NCI-H1092 (cell line): ENCODE measurements at regions not wholly inside any gene's neighbourhood (a gene's known extent, or its start where the extent isn't known, plus 50 kb on each side); places are given as distances from the start of the nearest gene placed in this dataset.
A peak's percentile ranks its signal among the peaks of the same experiment; 100 is the strongest.

Experiments used
- DNase-seq: peaks from one replicate; lab custom pipeline; 2025; lab: John Stamatoyannopoulos, UW

DNA sequence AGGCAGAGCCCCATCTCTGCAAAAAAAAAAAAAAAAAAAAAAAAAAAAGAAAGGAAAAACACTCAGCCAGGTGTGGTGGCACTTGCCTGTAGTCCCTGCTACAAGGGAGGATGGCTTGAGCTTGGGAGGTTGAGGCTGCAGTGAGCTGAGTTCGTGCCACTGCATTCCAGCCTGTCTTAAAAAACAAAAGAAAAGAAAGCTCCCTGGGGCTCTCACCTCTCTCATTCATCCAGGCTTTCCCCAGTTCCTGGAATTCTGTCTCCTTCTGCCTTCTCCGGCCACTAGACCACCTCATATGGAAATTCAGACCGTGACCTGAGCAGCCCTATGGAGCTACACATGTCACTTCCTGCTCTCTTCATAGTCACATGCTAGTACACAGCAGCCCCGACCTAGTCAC is 101.1 kb upstream of the TAB2 start:
- DNase-seq: no peak

DNA sequence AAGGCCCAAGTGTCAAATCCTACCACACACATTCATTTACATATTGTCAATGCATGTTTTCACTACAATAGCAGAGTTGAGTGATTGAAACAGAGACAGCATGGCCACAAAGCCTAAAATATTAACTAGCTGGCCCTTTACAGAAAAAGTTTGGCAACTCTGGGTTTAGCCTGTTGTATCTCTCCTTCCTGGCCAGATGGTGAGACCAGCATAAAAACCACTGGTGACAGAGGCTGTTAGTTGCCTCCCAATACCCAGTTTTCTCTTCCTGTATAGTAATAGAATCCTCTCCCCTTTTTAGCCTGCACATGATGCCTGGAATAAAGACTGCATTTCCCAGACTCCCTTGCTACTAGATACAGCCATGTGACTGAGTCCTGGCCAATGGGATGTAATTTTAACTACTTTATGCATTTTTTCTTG is 100.0 kb upstream of the TAB2 start:
- no peak for DNase-seq

DNA sequence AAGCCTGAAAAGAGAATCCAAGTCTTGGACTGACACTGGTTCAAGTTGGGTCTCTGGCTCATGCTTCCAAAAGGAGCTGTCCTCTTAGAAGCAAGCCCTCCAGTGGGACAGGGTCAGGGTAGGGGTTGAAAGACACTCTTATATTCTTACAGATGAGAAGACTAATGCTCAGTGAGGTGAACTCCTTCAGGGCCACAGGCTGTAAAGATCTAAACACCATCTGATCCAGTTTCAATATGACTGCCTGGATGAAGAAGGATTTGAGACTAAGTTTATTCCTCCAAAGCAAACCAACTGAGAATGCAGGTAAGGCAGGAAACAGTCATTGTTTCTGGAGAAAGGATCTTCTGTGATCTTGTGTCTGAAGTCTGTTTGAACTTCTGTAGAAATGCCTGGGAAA is 99.0 kb upstream of the TAB2 start:
- DNase-seq: no peak

DNA sequence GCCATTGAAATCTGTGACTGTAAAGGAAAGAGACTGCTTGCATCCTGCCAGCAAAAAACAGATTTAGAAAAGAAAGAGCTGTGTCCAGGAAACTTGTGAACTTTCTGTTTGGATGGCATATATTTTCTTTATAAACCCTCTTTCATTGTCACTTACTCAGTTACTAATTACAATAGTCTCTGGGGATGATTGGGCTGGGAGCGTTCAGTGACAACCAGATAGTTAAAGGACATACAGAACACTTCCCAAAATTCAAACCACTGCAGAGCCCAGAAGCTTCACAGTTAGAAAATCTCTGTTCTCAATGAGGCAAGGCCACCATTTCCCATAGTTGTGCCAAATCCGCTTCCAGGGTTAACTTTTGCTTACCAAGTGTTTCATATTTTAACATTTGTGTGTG is 98.6 kb upstream of the TAB2 start:
- DNase-seq: no peak

DNA sequence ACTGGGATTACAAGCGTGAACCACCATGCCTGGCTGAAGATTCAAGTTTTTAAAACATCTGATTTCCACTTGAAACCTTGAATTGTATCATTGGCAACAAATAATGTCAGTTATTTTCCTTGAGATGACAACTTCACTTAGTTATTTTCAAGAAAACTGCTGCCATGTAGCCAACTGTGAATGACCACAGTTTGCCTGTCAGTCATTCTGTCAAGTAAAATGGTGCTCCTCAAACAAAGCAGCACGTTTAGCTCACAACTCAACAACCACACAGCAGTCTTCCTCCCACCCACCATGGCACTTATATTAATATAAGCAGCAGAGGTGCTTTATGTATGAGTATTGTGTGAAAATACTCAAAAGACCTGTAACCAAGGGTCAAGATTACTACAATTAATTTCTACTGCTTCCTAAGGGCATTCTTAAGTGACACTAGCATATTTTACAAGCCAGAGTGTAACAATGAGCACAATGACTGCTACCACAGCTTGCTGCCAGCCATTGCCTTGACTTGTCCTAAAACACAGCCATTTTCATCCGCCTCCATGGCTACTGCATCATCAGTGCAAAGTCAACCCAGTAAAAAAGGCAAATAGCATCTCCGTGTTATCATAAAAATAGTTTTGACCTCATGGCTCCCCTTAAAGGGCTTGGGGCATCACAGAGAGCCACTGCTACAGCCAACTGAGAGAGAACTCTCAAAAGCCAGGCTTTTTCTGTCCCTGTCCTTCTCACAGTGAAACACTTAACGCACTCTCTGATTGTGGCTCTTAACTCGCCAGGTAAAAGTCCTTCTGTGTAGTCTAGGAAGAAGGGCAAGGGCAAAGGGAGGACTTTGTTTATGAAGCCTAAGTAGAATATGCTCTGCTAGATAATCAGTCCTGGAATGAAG is 96.4 kb upstream of the TAB2 start:
- no peak for DNase-seq

DNA sequence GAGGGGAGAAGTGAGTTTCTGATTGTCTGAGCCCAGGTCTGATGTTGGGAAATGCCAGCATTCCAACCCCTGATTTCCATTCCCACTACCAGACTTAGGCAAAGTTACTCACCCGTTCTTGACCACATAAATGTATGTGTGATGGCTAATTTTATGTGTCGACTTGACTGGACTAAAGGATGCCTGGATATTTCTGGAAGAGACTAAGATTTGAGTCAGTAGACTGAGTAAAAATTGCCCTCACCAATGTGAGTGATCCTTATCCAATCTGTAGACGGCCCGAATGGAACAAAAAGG is 95.8 kb upstream of the TAB2 start:
- DNase-seq: no peak

DNA sequence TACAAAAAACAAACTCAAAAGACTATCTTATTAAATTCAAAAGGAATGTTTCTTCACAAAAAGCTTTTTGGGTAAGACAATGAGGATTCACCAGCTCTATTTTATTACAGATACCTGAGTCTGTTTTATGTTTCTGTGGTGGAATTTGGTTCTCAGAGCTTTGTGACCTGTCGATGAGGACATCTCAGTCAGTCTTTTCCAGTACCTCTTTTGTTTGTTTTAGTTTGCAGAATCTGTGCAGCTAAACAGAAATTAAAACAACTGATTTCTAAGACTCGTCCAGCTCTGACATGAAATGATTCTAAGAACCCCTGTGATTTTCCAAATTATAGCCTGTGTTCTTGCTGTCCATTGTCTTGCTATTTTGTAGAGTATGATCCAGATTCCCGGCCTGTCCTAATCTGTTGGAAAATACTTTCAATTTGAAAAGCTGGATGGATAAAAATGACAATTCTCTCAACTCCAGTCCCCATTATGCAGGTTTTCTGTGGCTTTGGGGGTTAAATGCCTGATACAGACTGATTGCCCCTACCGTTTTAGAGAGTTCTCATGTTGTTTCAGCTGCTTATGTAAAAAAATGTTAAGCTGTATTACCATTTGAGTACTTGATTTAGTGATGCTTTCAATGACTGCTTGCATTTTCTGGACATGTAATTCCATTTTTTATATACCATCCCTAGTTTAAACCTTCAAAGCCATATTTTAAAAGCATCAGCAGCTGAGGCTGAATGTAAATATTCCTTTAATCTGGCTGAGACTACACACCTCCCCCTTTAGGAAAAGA is 94.2 kb upstream of the TAB2 start:
- no peak for DNase-seq

DNA sequence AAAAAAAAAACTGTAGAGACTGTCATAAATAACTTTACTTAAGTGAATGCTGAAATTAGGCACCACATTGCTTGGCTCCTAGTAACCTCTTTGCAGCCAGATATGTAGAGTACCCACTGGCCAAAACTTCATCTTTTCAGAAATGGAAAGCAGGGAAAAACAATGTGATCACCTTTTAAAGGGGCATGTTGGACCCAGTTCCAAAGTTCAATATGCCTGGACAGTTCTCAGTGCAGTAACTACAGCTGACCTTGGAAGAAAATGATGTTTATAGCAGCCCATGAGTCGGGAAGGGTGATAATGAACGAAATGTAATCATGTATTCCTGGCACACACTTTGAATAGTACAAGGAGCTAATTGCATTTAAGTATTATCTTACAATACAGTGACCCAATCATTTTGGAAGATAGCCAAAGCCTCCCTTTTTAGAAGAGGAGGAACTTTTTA is 93.6 kb upstream of the TAB2 start:
- no peak for DNase-seq

DNA sequence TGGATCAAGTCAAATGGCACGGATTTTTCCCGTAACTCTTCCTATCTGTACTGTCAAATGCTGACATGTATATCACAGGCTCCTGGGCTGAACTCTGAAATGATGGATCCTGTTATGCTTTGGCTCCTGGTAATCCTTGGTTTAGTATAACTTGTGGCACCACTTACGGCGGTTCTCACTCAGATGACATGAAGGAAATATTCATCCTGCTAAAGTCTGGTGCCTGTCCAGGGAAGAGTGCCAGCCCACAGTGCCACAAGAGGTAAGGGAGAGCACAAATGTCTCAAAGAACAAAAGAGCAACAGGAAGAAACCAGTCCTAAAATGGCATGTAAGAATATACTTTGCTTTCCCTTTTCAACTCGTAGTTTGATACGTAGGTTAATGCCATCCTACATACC is 93.1 kb upstream of the TAB2 start:
- no peak for DNase-seq

DNA sequence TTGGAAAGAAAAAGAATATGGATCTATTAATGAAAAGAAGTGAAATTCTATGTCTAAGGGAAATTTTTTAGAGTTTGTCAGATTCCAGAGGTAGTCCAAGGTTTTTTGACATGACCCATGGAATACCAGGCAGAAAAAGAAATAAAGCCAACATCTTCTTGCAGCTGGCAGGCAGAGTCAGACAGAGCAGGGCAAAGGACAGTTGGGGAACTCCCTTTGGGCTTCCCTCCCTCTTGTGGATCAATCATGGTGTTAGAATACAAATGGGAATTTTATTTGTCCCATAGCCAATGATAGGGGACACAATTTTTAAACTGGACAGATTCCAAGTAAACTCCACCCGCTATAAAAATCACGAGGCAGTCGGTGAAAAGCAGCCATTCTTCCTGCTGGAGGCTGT is 92.1 kb upstream of the TAB2 start:
- no peak for DNase-seq

DNA sequence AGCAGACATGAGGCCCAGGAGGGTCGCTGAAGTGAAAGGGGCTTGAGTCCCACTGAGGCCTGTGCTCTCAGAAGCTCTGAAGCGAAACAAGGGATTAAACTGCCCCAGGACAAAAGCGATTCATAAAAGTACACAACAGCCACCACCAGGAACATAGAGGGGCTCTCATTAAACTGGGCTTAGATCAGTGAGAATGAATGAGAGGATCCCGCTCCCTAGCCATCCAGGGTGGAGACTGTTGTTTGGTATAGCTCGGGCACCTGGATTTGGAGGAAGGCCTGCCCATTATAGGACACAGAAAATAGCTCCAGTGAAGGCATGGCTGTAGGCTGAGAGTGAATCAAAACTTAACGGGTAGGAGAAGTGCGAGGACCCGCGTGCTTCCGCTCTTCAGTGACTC is 91.6 kb upstream of the TAB2 start:
- no peak for DNase-seq

DNA sequence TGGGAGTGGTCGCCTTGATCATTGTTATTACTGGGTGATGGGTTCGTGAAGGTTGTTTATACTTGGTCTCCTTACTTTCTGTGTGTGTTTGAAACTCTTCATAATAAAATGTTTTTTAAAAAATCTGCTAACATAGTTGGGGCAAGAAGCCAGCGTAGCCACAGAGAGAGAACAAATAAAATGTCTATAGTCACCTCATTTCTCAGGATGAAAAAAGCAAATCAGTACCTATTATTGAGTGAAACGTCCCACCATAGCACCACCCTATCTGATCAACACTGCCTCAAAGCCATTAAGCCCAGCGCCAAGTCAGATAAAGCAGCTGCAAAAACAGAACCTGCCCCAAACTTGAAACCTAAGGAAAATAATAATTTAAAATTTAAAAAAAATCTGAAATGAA is 89.7 kb upstream of the TAB2 start:
- no peak for DNase-seq

DNA sequence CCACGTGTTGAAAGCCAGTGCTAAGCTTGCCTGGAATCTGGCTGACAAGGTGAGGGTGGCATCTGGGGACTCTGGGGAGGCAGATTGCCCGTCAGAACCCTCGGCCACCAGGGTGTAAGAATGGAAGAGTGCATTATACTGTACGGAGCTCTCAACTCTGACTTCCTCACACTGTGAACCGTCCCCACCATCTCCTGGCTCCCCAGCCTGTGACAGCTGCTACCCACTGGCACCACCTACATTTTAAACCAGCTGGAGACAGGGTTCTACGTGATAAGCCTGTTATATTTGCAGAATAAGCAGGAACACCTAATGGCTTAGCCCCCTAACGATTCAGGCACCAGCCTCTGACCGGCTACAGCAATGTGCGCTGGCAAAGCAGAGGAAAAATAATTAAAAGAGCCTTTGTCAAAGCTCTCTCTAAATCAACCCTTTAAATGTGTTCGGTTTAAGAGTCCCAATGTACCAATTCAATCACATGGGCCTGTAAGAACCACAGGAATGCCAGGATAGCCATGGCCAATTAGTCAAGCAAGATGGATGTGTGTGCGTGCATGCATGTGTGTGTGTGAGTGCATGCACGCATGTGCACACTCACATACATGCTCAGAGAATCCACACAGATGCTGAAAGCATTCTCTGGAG is 89.1 kb upstream of the TAB2 start:
- DNase-seq: peak; percentile 19

DNA sequence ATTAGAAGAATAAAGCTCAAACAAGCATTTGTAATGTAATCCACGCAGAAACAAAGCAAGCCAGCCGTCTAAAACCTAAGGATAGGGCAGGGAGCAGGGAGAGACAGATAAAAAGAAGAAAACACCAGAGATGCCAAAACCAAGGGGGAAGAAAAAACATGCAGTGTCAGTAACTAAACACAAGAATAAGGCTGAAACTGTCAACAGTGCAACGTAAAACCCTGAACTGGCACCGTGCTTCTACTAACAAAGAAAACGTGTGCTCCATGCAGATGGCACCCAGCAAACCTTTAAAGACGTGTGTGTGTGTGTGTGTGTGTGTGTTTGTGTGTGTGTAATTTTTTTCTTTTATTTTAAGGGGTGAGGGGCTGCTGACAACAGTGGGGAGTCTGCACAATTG is 88.4 kb upstream of the TAB2 start:
- no peak for DNase-seq

DNA sequence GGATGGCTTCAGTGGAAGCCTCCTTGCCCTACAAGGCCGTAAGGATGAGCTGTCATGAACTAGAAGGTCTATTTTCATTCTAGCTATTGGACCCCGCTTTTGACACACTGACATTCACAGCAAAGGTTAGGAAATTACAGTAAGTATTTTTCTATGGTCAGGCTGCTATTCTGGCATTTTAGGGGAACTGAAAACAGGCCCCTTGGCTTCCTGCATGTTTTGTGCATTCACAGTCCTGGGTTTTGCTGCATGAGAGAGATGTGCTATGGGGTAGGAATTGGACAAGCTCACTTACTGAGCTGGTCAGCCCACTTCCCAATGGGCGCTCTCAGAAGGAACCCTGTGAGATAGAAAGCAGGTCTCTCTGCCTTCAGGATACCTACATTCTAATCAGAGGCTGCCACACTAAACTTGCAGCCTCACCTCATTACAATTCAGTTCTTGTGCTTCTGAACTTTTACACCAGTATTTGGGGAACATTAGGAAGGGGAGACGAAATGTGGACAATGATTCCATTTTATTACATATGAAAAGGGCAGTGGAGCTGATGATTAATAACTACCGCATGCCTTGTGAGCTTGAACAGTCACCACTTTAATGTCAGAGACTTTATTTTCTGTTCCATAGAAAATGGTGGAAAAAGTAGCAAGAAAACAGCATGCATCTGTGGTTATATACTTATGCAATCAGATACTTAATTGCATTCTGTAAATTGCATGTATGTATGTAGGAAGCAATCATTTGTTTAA is 86.6 kb upstream of the TAB2 start:
- DNase-seq: no peak

DNA sequence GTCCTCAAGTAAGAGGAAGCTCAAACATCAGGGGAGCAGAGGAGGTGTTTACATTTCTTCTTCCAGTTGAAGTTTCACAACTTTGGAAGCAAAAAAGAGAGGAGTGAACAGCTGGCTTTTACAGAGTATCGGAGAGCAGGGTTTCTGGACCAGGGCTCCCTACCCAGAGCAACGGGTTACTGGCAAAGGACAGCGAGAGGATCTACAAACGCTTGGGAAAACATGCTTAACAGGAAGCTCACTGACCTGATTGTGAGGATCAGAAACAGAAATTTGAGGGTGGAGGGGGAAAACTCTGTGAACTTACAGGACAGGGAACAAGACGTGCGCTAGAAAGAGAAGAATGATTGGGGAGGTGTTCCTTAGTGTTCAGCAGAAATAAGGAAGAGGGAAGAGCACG is 85.7 kb upstream of the TAB2 start:
- DNase-seq: no peak

DNA sequence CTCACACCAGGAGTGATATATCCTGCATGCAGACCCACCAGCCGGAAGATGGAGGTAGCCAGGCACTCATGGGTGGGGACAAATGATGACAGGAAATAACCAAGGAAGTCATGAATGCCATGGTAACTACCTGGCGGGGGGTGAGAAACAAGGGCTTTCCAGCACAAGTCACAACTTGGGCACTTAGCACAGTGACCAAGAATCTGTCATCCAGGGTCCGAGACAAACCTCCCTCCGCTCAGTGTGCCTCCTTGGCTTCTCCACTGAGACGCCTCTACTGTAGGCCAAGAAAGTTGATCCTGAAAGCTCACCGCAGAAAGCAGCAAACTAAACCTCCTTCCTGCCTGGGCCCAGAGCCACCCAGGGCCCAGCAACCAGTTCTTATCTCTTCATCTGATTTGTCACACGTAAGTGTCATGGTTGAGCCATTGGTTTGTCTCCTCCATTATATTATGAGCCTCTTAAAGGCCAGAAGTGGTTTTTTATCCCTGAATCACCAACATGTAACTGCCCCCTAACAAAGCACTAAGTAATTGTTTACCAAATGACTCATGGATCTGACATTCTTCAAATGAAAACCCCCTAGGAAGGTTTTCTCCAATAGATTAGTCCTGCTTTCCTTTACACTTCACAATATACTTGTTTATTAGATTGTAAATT is 84.3 kb upstream of the TAB2 start:
- DNase-seq: no peak

DNA sequence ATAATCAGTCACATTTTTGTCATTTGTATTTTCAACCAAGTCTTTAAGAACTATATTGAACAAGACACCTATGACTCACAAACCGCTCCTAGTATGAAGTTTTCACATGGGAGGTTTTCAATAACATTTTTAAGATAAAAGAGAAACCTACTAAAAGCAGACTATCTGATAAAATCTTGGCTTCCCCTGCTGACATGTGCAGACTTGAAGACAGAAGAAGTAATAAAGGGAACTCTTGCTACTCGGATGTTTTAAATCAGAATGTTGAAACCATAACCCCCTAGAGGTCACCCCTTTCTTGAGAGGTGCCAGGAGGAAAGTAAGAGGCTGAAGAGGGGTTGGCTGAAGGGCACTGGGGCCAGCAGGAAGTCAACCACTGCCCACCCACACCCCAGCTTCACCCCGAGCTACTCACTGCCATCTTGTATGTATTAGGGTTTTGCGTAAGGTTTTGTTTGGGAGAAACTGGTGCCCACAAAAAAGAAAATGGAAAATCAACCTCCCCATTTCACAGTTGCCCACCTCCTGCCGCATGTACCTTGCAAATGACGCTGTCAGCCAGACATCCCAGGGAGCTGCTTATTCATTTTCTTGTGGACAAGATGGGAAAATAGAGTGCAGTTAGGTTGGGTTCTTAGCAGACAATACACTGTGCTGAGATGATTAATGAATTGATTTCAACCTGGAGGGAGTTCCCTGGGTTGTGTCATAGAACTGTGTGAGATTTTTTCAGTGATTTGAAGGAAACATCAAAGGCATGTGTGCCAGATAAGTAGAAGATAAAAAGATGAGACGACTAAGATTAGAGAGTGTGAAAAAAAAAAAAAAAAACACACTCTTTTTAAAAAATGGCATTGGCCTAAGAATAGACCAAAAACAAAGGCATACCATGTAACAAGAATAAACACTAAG is 83.2 kb upstream of the TAB2 start:
- no peak for DNase-seq

DNA sequence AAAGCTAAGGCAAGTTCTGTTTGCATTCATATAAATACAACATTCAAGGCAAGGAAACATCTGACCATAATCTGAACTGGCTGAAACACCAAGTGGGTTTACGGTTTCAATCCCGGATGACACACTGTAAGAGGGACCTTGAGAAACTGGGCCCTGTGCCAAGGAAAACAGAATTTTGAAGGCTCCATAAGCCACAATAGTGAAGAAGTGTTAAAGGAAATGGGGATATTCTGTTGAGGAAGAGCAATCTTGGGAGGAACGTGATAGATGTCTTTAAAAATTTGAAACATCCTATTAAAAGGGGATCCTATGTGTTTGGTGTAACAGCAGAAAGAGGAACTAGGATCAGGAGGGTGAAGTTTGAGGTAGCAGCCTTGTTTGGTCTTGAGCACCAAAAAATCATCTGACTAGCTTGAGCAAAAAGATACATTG is 82.4 kb upstream of the TAB2 start:
- DNase-seq: peak; percentile 74

DNA sequence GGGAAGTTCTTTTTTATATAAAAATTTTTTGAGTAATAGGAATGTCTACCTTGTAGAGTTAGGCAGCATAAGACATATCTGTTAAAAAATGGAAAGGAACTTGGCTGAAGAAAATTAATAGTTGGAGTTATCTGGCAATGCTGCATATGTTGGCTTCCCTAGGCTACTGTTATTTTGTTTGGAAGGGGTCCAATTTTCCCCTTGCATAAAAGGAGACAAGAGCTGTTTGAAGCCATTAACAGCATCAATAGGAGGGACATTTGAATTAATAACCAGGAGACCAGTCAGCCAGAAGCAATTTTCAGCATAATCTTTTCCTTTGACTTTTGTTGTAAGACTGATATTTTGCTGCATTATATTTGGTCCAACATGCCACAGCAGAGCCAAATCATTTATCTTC is 80.9 kb upstream of the TAB2 start:
- peak; percentile 75 for DNase-seq

DNA sequence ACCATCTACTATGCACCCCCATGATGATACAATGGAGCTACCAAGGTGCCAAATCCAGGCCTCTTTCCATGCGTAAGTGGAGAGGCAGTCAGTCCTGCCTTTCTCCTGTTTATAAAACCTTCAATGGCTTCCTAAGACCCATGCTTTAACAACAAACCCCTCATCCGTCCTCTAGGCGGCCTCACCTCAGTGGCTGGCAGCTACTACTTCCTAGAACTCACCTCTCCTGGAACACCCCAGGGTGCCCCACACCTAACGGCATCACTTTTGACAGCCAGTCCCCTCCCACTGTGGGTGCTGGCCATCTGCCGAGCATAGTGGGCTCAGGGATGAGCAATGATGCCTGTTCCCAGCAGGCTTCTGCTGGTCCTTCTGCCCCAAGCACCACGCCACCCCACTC is 80.0 kb upstream of the TAB2 start:
- no peak for DNase-seq
